ENCODE measurements at regions not wholly inside any gene's neighbourhood (a gene's known extent, or its start where the extent isn't known, plus 50 kb on each side); places are given as distances from the start of the nearest gene placed in this dataset.

GRCh38 chr14:27881646-27882045, 884.9 kb upstream of the FOXG1 start:
- TF ChIP-seq CTCF (IDR thresholded peaks at IDR 0.05; ENCODE audit: borderline replicate concordance, extremely low read depth, low read length, poor library complexity, severe bottlenecking): no peak
- TF ChIP-seq EZH2 (IDR thresholded peaks at IDR 0.05; ENCODE audit: borderline replicate concordance, low read depth, low read length, severe bottlenecking): no peak
